GM23338 (cell line): ENCODE measurements at regions not wholly inside any gene's neighbourhood (a gene's known extent, or its start where the extent isn't known, plus 50 kb on each side); places are given as distances from the start of the nearest gene placed in this dataset.

Experiments
- ATAC-seq: fragments of 200-7000 bp; cut with Tn5 transposase; 3 replicates; pipeline ENCODE4 v1.9.1; 2020
- DNase-seq: peaks from one replicate; pipeline ENCODE4 v3.0.0-alpha.2; 2015; ENCODE audit warnings: low spot score
- H2AFZ ChIP-seq: fragments of 200-600 bp; sonication (generic); 2 replicates; pipeline ENCODE4 v1.8.0; 2016; ENCODE audit warnings: antibody characterized with exemption, mild to moderate bottlenecking, moderate library complexity
- H3F3A ChIP-seq: fragments of 200-600 bp; sonication (generic); replicated peaks from 2 replicates; pipeline ENCODE4 v1.8.0; 2017; ENCODE audit warnings: antibody characterized with exemption, mixed run types, low read depth
- H3K27ac ChIP-seq: fragments of 200-600 bp; sonication (generic); 2 replicates; pipeline ENCODE4 v1.6.1; 2016; ENCODE audit warnings: low read depth
- H3K27me3 ChIP-seq: fragments of 200-600 bp; sonication (generic); 2 replicates; pipeline ENCODE4 v1.8.0; 2016; ENCODE audit warnings: mild to moderate bottlenecking, mixed run types, moderate library complexity; ENCODE audit not compliant: insufficient read depth
- H3K36me3 ChIP-seq: fragments of 200-600 bp; sonication (generic); 2 replicates; pipeline ENCODE4 v1.8.0; 2016; ENCODE audit warnings: mild to moderate bottlenecking; ENCODE audit not compliant: insufficient read depth
- H3K4me1 ChIP-seq: fragments of 200-600 bp; sonication (generic); 2 replicates; pipeline ENCODE4 v1.8.0; 2016; ENCODE audit warnings: mild to moderate bottlenecking, moderate library complexity; ENCODE audit not compliant: insufficient read depth
- H3K4me2 ChIP-seq: fragments of 200-600 bp; sonication (generic); 2 replicates; pipeline ENCODE4 v1.7.1; 2017; ENCODE audit warnings: mixed run types
- H3K4me3 ChIP-seq: fragments of 200-600 bp; sonication (generic); 2 replicates; pipeline ENCODE4 v1.6.1; 2016; ENCODE audit warnings: mixed run types
- H3K79me2 ChIP-seq: fragments of 200-600 bp; sonication (generic); replicated peaks from 2 replicates; pipeline ENCODE4 v1.8.0; 2017; ENCODE audit warnings: mild to moderate bottlenecking; ENCODE audit not compliant: insufficient read depth
- H3K9me2 ChIP-seq: fragments of 200-600 bp; sonication (generic); 2 replicates; pipeline ENCODE4 v1.8.0; 2017; ENCODE audit not compliant: insufficient read depth
- H4K20me1 ChIP-seq: fragments of 200-600 bp; sonication (generic); replicated peaks from 2 replicates; pipeline ENCODE4 v1.8.0; 2017; ENCODE audit warnings: mild to moderate bottlenecking; ENCODE audit not compliant: insufficient read depth
- H3K27ac Mint-ChIP-seq: 2 replicates; pipeline ENCODE4 v1.8.0; 2020; ENCODE audit warnings: inconsistent platforms, mild to moderate bottlenecking, moderate library complexity, mixed read lengths
- H3K27me3 Mint-ChIP-seq: 3 replicates; pipeline ENCODE4 v1.8.0; 2022; ENCODE audit warnings: low read depth, mild to moderate bottlenecking, moderate library complexity, mixed read lengths, inconsistent platforms; ENCODE audit not compliant: insufficient read depth, poor library complexity
- H3K36me3 Mint-ChIP-seq: 3 replicates; pipeline ENCODE4 v1.8.0; 2021; ENCODE audit warnings: low read depth, mild to moderate bottlenecking, inconsistent platforms, moderate library complexity, mixed read lengths
- H3K4me1 Mint-ChIP-seq: 3 replicates; pipeline ENCODE4 v1.8.0; 2020; ENCODE audit warnings: mild to moderate bottlenecking, inconsistent platforms, mixed read lengths
- H3K4me3 Mint-ChIP-seq: 3 replicates; pipeline ENCODE4 v1.8.0; 2021; ENCODE audit warnings: moderate library complexity, mild to moderate bottlenecking, inconsistent platforms, mixed read lengths
- H3K9me3 Mint-ChIP-seq: 3 replicates; pipeline ENCODE4 v1.8.0; 2020; ENCODE audit warnings: moderate library complexity, mild to moderate bottlenecking, inconsistent platforms, mixed read lengths
- CREB1 ChIP-seq: fragments of 250-450 bp; sonication (Bioruptor Pico); IDR thresholded peaks from 2 replicates; pipeline ENCODE4 v1.5.0; 2020; ENCODE audit warnings: low read depth, mild to moderate bottlenecking, moderate library complexity
- EZH2 ChIP-seq: fragments of 200-600 bp; sonication (generic); IDR thresholded peaks from one replicate; pipeline ENCODE4 v1.8.0; 2017; ENCODE audit warnings: antibody characterized with exemption, mild to moderate bottlenecking, low read depth; ENCODE audit not compliant: unreplicated experiment
- EZH2phosphoT487 ChIP-seq: fragments of 200-600 bp; sonication (generic); IDR thresholded peaks from one replicate; pipeline ENCODE4 v1.8.1; 2018; ENCODE audit warnings: antibody characterized with exemption; ENCODE audit not compliant: unreplicated experiment
- JUNB ChIP-seq: IDR thresholded peaks from one replicate; pipeline ENCODE4 v1.6.1; 2016; ENCODE audit warnings: antibody characterized with exemption; ENCODE audit not compliant: unreplicated experiment
- POLR2AphosphoS5 ChIP-seq: IDR thresholded peaks from 2 replicates; pipeline ENCODE4 v1.6.1; 2016; ENCODE audit warnings: antibody characterized with exemption, low read depth
- STAT1 ChIP-seq: IDR thresholded peaks from one replicate; pipeline ENCODE4 v1.6.1; 2016; ENCODE audit warnings: antibody characterized with exemption; ENCODE audit not compliant: unreplicated experiment
- ZNF114 ChIP-seq: fragments of 250-450 bp; sonication (Bioruptor Pico); IDR thresholded peaks from 2 replicates; pipeline ENCODE4 v1.5.0; 2020; ENCODE audit warnings: mild to moderate bottlenecking, moderate library complexity
- TF ChIP-seq, protein P1 (sequence below): IDR thresholded peaks from one replicate; pipeline ENCODE4 v1.6.1; 2018; ENCODE audit warnings: antibody characterized with exemption; ENCODE audit not compliant: unreplicated experiment
- TF ChIP-seq, protein P2 (sequence below), 2 experiments: fragments of 200-600 bp in 1 of 2; sonication (generic) in 1 of 2; conservative IDR thresholded peaks; 2 replicates each; pipeline versions ENCODE4 v1.5.1 to v1.6.1; 2016 to 2017; ENCODE audit warnings: antibody characterized with exemption in 2 of 2, low read depth in 2 of 2, mild to moderate bottlenecking in 2 of 2, moderate library complexity in 1 of 2
- TF ChIP-seq, protein P3 (sequence below): IDR thresholded peaks from 2 replicates; pipeline ENCODE4 v1.6.1; 2016; ENCODE audit warnings: antibody characterized with exemption

DNA sequence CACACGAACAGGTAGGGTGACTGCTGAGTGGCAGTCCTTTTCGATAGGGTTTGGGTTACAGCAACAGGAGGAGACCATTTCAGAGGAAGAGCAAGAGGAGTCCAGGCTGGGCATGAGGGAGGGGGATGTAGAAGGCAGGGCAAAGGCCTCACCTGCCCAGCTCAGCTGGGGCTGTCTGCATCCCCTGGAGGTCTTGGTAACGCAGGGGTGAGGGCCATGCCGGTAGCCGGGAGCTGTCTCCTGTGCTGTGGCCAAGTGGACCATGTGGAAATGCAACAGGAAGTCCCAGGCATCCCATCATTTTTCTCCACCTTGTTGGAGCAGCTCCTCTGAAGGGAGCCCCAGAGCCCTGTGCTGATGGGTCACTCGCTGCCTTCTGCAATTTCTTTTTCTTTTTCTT lies 105.4 kb upstream of the C1orf174 start (continued):
- TF ChIP-seq, protein P1, sequence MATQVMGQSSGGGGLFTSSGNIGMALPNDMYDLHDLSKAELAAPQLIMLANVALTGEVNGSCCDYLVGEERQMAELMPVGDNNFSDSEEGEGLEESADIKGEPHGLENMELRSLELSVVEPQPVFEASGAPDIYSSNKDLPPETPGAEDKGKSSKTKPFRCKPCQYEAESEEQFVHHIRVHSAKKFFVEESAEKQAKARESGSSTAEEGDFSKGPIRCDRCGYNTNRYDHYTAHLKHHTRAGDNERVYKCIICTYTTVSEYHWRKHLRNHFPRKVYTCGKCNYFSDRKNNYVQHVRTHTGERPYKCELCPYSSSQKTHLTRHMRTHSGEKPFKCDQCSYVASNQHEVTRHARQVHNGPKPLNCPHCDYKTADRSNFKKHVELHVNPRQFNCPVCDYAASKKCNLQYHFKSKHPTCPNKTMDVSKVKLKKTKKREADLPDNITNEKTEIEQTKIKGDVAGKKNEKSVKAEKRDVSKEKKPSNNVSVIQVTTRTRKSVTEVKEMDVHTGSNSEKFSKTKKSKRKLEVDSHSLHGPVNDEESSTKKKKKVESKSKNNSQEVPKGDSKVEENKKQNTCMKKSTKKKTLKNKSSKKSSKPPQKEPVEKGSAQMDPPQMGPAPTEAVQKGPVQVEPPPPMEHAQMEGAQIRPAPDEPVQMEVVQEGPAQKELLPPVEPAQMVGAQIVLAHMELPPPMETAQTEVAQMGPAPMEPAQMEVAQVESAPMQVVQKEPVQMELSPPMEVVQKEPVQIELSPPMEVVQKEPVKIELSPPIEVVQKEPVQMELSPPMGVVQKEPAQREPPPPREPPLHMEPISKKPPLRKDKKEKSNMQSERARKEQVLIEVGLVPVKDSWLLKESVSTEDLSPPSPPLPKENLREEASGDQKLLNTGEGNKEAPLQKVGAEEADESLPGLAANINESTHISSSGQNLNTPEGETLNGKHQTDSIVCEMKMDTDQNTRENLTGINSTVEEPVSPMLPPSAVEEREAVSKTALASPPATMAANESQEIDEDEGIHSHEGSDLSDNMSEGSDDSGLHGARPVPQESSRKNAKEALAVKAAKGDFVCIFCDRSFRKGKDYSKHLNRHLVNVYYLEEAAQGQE = no peak
- TF ChIP-seq, protein P2, sequence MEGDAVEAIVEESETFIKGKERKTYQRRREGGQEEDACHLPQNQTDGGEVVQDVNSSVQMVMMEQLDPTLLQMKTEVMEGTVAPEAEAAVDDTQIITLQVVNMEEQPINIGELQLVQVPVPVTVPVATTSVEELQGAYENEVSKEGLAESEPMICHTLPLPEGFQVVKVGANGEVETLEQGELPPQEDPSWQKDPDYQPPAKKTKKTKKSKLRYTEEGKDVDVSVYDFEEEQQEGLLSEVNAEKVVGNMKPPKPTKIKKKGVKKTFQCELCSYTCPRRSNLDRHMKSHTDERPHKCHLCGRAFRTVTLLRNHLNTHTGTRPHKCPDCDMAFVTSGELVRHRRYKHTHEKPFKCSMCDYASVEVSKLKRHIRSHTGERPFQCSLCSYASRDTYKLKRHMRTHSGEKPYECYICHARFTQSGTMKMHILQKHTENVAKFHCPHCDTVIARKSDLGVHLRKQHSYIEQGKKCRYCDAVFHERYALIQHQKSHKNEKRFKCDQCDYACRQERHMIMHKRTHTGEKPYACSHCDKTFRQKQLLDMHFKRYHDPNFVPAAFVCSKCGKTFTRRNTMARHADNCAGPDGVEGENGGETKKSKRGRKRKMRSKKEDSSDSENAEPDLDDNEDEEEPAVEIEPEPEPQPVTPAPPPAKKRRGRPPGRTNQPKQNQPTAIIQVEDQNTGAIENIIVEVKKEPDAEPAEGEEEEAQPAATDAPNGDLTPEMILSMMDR (conservative IDR thresholded peaks at IDR 0.05; ENCODE audit: low read depth in 2 of 2) = no peak
- TF ChIP-seq JUNB (no peak), STAT1 (no peak), EZH2 (no peak), CREB1 (no peak), POLR2AphosphoS5 (no peak)

DNA sequence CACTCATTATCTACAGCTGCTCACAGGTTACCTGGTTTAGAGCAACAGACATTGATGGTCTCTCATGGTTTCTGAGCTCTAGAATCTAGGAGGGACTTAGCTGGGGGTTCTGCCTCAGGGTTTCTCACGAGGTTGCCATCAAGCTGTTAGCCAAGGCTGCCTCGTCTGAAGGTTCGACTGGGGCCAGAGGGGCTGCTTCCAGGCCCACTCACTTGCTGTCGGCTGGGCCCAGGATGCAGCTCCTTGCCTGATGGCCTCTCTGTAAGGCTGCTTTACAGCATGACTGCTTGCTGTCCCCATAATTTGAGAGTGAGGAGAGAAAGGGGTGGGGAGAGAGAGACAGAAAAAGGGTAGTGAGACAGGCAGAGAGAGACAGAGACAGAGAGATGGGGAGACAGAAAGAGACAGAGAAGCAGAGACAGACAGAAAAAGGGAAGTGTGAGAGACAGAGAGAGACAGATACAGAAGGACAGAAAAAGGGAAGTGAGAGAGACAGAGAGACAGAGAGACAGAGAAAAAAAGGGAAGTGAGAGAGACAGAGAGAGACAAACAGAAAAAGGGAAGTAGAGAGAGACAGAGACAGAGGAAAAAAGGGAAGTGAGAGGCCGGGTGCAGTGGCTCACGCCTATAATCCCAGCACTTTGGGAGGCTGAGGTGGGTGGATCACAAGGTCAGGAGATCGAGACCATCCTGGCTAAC lies 106.8 kb upstream of the C1orf174 start:
- peaks cover 14% of the 10 kb centered on the region; the same call in 2 of the 3 replicates for H3K36me3 Mint-ChIP-seq
- TF ChIP-seq, protein P1 = no peak
- TF ChIP-seq POLR2AphosphoS5 (no peak), EZH2 (no peak), EZH2phosphoT487 (no peak), JUNB (no peak), CREB1 (no peak), ZNF114 (no peak), STAT1 (no peak)
- TF ChIP-seq, protein P3, sequence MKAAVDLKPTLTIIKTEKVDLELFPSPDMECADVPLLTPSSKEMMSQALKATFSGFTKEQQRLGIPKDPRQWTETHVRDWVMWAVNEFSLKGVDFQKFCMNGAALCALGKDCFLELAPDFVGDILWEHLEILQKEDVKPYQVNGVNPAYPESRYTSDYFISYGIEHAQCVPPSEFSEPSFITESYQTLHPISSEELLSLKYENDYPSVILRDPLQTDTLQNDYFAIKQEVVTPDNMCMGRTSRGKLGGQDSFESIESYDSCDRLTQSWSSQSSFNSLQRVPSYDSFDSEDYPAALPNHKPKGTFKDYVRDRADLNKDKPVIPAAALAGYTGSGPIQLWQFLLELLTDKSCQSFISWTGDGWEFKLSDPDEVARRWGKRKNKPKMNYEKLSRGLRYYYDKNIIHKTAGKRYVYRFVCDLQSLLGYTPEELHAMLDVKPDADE = no peak
- TF ChIP-seq, protein P2 (conservative IDR thresholded peaks at IDR 0.05; ENCODE audit: low read depth in 2 of 2) = no peak
- Histone ChIP-seq H3K9me2 (no peaks in the 10 kb centered on the region), H3F3A (no peaks in the 10 kb centered on the region), H3K79me2 (no peaks in the 10 kb centered on the region), H3K36me3 (no peaks in the 10 kb centered on the region), H3K4me2 (no peak overlapping the region), H3K27me3 (no peaks in the 10 kb centered on the region), H3K4me3 (no peak overlapping the region), H3K27ac (no peak overlapping the region), H3K4me1 (no peaks in the 10 kb centered on the region), H4K20me1 (no peaks in the 10 kb centered on the region), H2AFZ (no peak overlapping the region)
- no peak for ATAC-seq
- peaks cover 85% of the 10 kb centered on the region for H3K9me3 Mint-ChIP-seq
- no peak overlapping the region for H3K4me3 Mint-ChIP-seq
- no peaks in the 10 kb centered on the region for H3K4me1 Mint-ChIP-seq
- H3K27me3 Mint-ChIP-seq = peaks cover 13% of the 10 kb centered on the region
- DNase-seq = no peak
- no peak overlapping the region for H3K27ac Mint-ChIP-seq
